Sigmoid colon (tissue), 4 donors: ENCODE measurements at regions not wholly inside any gene's neighbourhood (a gene's known extent, or its start where the extent isn't known, plus 50 kb on each side); places are given as distances from the start of the nearest gene placed in this dataset.
"Not testable (repeated sequence)": the region's sequence is repeated elsewhere in the genome, so short reads cannot be mapped to it uniquely, and the experiment has no call there.

Experiments
- CTCF ChIP-seq, 4 experiments: fragments of 450-650 bp in 3 of 4; fragments of 200-600 bp in 1 of 4; IDR thresholded peaks; one replicate each; pipeline ENCODE4 v1.5.1; 2016 to 2019; ENCODE audit warnings: antibody characterized with exemption in 4 of 4, mild to moderate bottlenecking in 3 of 4, moderate library complexity in 2 of 4
- POLR2AphosphoS5 ChIP-seq, 4 donors: sonication (generic); formaldehyde crosslinking; IDR thresholded peaks; one replicate each; pipeline ENCODE4 v1.6.1; 2017; ENCODE audit warnings: antibody characterized with exemption in 4 of 4

GRCh38 chr7:56374666-56375065 lies 258.4 kb upstream of the NUPR2 start:
- not testable (repeated sequence) for TF ChIP-seq POLR2AphosphoS5, CTCF (IDR thresholded peaks at IDR 0.05)
